Ishikawa (cell line): ENCODE measurements at regions not wholly inside any gene's neighbourhood (a gene's known extent, or its start where the extent isn't known, plus 50 kb on each side); places are given as distances from the start of the nearest gene placed in this dataset.

ENCODE experiments used
- CEBPB ChIP-seq: IDR thresholded peaks from 2 replicates; pipeline ENCODE4 v1.6.1; 2012
- CREB1 ChIP-seq: IDR thresholded peaks from 2 replicates; pipeline ENCODE4 v1.6.1; 2012; ENCODE audit warnings: low read depth
- EP300 ChIP-seq: IDR thresholded peaks from 2 replicates; pipeline ENCODE4 v1.6.1; 2012; ENCODE audit warnings: borderline replicate concordance
- RAD21 ChIP-seq: IDR thresholded peaks from 2 replicates; pipeline ENCODE4 v1.6.1; 2012; ENCODE audit warnings: low read depth
- REST ChIP-seq: IDR thresholded peaks from 2 replicates; pipeline ENCODE4 v1.6.1; 2012; ENCODE audit warnings: low read depth, mild to moderate bottlenecking
- TAF1 ChIP-seq: IDR thresholded peaks from 2 replicates; pipeline ENCODE4 v1.6.1; 2012; ENCODE audit warnings: low read depth, mild to moderate bottlenecking
- TEAD4 ChIP-seq: IDR thresholded peaks from 2 replicates; pipeline ENCODE4 v1.6.1; 2012

- TF ChIP-seq RAD21, result no peak
- no peak for TF ChIP-seq EP300
- TF ChIP-seq TEAD4, result no peak
- no peak for TF ChIP-seq TAF1
- TF ChIP-seq CEBPB, result no peak
- no peak for TF ChIP-seq CREB1
- TF ChIP-seq REST, result no peak
Observed at GRCh38 chr6:55981660-55982059, 106.3 kb upstream of the BMP5 start.
